HepG2 (cell line): ENCODE measurements at regions not wholly inside any gene's neighbourhood (a gene's known extent, or its start where the extent isn't known, plus 50 kb on each side); places are given as distances from the start of the nearest gene placed in this dataset.

ENCODE experiments used
- ATAC-seq: fragments of 200-7000 bp; cut with Tn5 transposase; 3 replicates; pipeline ENCODE4 v1.9.1; 2020; ENCODE audit warnings: mild to moderate bottlenecking, moderate library complexity
- BruUV-seq: library from RNA; stranded (reverse); fragments of 400-500 nt; replicated peaks from 2 replicates; lab custom pipeline; 2021; lab: Mats Ljungman, UMichigan
- CTCF ChIA-PET: fragments of 300-600 bp; formaldehyde crosslinking; extraction: SDS; loops from one replicate; lab custom pipeline; 2021; ENCODE audit warnings: low total read pairs, inconsistent platforms, low intra/inter-chr PET ratio; lab: Yijun Ruan, JAX
- POLR2A ChIA-PET: fragments of 350-600 bp; sonication (Branson Sonifier 250); formaldehyde crosslinking; loops from one replicate; lab custom pipeline; 2020; ENCODE audit warnings: antibody characterized with exemption, inconsistent platforms; lab: Yijun Ruan, JAX
- DNase-seq: peaks from one replicate; pipeline ENCODE4 v3.0.0-alpha.2; 2015; ENCODE audit warnings: low spot score
- FAIRE-seq: peaks from 3 replicates; lab custom pipeline; 2011; peaks lifted over from hg19 to GRCh38; lab: Jason Lieb, UNC
- H2AFZ ChIP-seq: one replicate; pipeline ENCODE4 v1.6.1; 2011; ENCODE audit warnings: low read length, inconsistent platforms
- H3K27ac ChIP-seq: fragments of 300-600 bp; 3 replicates; pipeline ENCODE4 v1.8.0; 2011; ENCODE audit warnings: mixed run types, mild to moderate bottlenecking, mixed read lengths, low read length, inconsistent platforms; ENCODE audit not compliant: insufficient read depth; ENCODE audit errors: extremely low read length
- H3K27me3 ChIP-seq, 2 experiments: fragments of 200-600 bp in 1 of 2; 2 replicates in 1 of 2; 3 replicates in 1 of 2; pipeline versions ENCODE4 v1.6.0 to v1.8.0; 2011; ENCODE audit warnings: low read length in 2 of 2, mild to moderate bottlenecking in 2 of 2, moderate library complexity in 2 of 2, inconsistent platforms in 1 of 2; ENCODE audit not compliant: insufficient read depth in 2 of 2, control insufficient read depth in 1 of 2
- H3K36me3 ChIP-seq, 2 experiments: fragments of 200-600 bp in 1 of 2; replicated peaks in 1 of 2; 2 replicates in 1 of 2; 3 replicates in 1 of 2; pipeline versions ENCODE4 v1.5.1 to v1.8.0; 2011; ENCODE audit warnings: low read length in 2 of 2, inconsistent platforms in 1 of 2; ENCODE audit not compliant: insufficient read depth in 2 of 2, control insufficient read depth in 1 of 2
- H3K4me1 ChIP-seq: 2 replicates; pipeline ENCODE4 v1.5.1; 2012; ENCODE audit warnings: low read length, inconsistent platforms; ENCODE audit not compliant: insufficient read depth
- H3K4me2 ChIP-seq: 2 replicates; pipeline ENCODE4 v1.6.0; 2011; ENCODE audit warnings: low read depth, low read length, inconsistent platforms
- H3K4me3 ChIP-seq, 3 experiments: fragments of 200-600 bp in 1 of 3; sonication (generic), shearing (Covaris generic) in 1 of 3; replicated peaks in 1 of 3; 2 replicates each; pipeline ENCODE4 v1.5.1; 2011 to 2016; ENCODE audit warnings: low read length in 3 of 3, inconsistent platforms in 2 of 3, low read depth in 2 of 3, mild to moderate bottlenecking in 2 of 3, control low read depth in 1 of 3, mixed read lengths in 1 of 3; ENCODE audit not compliant: insufficient read depth in 1 of 3
- H3K79me2 ChIP-seq: one replicate; pipeline ENCODE4 v1.6.1; 2011; ENCODE audit warnings: low read length, inconsistent platforms; ENCODE audit not compliant: insufficient read depth
- H3K9ac ChIP-seq: 2 replicates; pipeline ENCODE4 v1.6.0; 2011; ENCODE audit warnings: mild to moderate bottlenecking, low read depth, low read length, inconsistent platforms; ENCODE audit not compliant: insufficient read depth
- H3K9me3 ChIP-seq: 2 replicates; pipeline ENCODE4 v1.5.1; 2012; ENCODE audit warnings: mild to moderate bottlenecking, low read length
- H4K20me1 ChIP-seq: 2 replicates; pipeline ENCODE4 v1.6.0; 2011; ENCODE audit warnings: inconsistent platforms, mild to moderate bottlenecking, low read length, moderate library complexity; ENCODE audit not compliant: insufficient read depth
- JUND ChIP-seq: sonication (generic); formaldehyde crosslinking; IDR thresholded peaks from 2 replicates; pipeline ENCODE4 v1.8.0; 2022; ENCODE audit warnings: mild to moderate bottlenecking, missing genetic modification reagents
- KAT7 ChIP-seq: IDR thresholded peaks from 2 replicates; pipeline ENCODE4 v1.6.1; 2018; ENCODE audit warnings: borderline replicate concordance, missing compliant biosample characterization
- KDM5B ChIP-seq: sonication (generic); formaldehyde crosslinking; IDR thresholded peaks from 2 replicates; pipeline ENCODE4 v1.4.0; 2020; ENCODE audit warnings: missing genetic modification reagents, mild to moderate bottlenecking, borderline replicate concordance
- NFKB2 ChIP-seq: sonication (generic); formaldehyde crosslinking; IDR thresholded peaks from 2 replicates; pipeline ENCODE4 v1.4.0; 2020; ENCODE audit warnings: missing genetic modification reagents, borderline replicate concordance
- ZFP37 ChIP-seq: sonication (generic); formaldehyde crosslinking; IDR thresholded peaks from 2 replicates; pipeline ENCODE4 v1.4.0; 2020; ENCODE audit warnings: missing genetic modification reagents, borderline replicate concordance
- ZNF484 ChIP-seq: sonication (generic); formaldehyde crosslinking; IDR thresholded peaks from 2 replicates; pipeline ENCODE4 v1.5.1; 2020; ENCODE audit warnings: mild to moderate bottlenecking, low read depth, missing genetic modification reagents, borderline replicate concordance
- ZNF550 ChIP-seq: sonication (generic); formaldehyde crosslinking; IDR thresholded peaks from 2 replicates; pipeline ENCODE4 v1.4.0; 2020; ENCODE audit warnings: mild to moderate bottlenecking, missing genetic modification reagents, borderline replicate concordance
- WGBS: methylation state at CpG from one replicate; pipeline ENCODE4 v1.1.6; 2017; ENCODE audit warnings: low lambda C conversion rate; 5-methylcytosine and 5-hydroxymethylcytosine counted together
- in situ Hi-C: cut with HindIII; loops from 2 replicates; pipeline ENCODE4 v1.10.0; 2017; ENCODE audit warnings: low pct_unique_long_range_greater_than_20kb; ENCODE audit not compliant: extremely low pct_ligation_motif_present
- intact Hi-C: fragments of 100-400 bp; cut with micrococcal nuclease; formaldehyde crosslinking; loops from one replicate; pipeline ENCODE4 v1.10.0; 2022; ENCODE audit not compliant: unreplicated experiment
- TF ChIP-seq, protein P1 (sequence below): sonication (generic); formaldehyde crosslinking; IDR thresholded peaks from 2 replicates; pipeline ENCODE4 v1.4.0; 2020; ENCODE audit warnings: low read depth, missing genetic modification reagents
- TF ChIP-seq, protein P2 (sequence below): sonication (generic); formaldehyde crosslinking; IDR thresholded peaks from 2 replicates; pipeline ENCODE4 v1.5.1; 2020; ENCODE audit warnings: missing genetic modification reagents, mild to moderate bottlenecking, borderline replicate concordance
- TF ChIP-seq, protein P3 (sequence below): sonication (generic); formaldehyde crosslinking; IDR thresholded peaks from one replicate; pipeline ENCODE4 v1.5.1; 2020; ENCODE audit warnings: mild to moderate bottlenecking, missing genetic modification reagents; ENCODE audit errors: not compliant biosample characterization

DNA sequence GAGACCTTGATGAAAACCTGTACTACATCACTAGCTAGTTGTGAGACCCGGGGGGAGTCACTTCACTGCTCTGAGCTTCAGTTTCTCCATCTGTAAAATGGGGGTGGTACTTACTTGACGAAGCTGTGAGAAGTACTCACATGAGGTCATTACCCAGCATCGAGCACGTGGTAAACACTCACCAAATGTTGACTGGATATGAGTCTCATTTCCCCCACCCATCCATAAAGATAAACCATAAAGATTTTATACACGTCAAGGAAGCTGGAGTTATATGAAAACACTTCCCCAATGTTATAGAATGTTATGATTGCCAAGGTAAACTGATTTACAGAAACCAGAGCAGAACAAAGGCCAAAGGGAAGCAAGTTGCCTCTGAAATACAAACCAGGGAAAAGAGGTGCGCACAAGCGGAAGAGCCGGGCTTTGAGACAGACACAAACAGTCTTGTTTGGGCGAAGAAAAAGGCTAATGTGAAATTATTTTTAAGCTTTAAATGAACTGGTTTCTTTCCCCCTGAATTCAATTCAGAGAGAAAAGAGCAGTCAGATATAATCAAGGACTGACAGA is 536.8 kb downstream of the MED13L start:
- WGBS: 38% methylated on average over 9 of the region's 9 CpGs
- no peak overlapping the region for H3K4me3 ChIP-seq
- ChIA-PET CTCF (no interaction called here), POLR2A (no interaction called here)
- no peak overlapping the region for H3K9ac ChIP-seq
- FAIRE-seq (no peak), DNase-seq (no peak), ATAC-seq (no peak)
- no peak overlapping the region for H2AFZ ChIP-seq
- no peaks in the 10 kb centered on the region for H3K9me3 ChIP-seq
- BruUV-seq: no TSS peak
- H3K36me3 ChIP-seq: no peaks in the 10 kb centered on the region
- no peaks in the 10 kb centered on the region for H3K4me1 ChIP-seq
- no peaks in the 10 kb centered on the region; a peak in 1 of 5 replicates for H3K27me3 ChIP-seq
- no peak overlapping the region for H3K27ac ChIP-seq
- H3K4me2 ChIP-seq: no peak overlapping the region
- intact Hi-C loops (no loop called here), in situ Hi-C loops (no loop called here)
- no peaks in the 10 kb centered on the region for H3K79me2 ChIP-seq
- H4K20me1 ChIP-seq: no peaks in the 10 kb centered on the region
- TF ChIP-seq ZNF484 (CRISPR knock-in tag) (no peak), JUND (CRISPR knock-in tag) (no peak), ZNF550 (CRISPR knock-in tag) (no peak), KAT7 (CRISPR knock-in tag) (no peak), ZFP37 (CRISPR knock-in tag) (no peak), NFKB2 (CRISPR knock-in tag) (no peak), KDM5B (CRISPR knock-in tag) (no peak)
- TF ChIP-seq, protein P1, sequence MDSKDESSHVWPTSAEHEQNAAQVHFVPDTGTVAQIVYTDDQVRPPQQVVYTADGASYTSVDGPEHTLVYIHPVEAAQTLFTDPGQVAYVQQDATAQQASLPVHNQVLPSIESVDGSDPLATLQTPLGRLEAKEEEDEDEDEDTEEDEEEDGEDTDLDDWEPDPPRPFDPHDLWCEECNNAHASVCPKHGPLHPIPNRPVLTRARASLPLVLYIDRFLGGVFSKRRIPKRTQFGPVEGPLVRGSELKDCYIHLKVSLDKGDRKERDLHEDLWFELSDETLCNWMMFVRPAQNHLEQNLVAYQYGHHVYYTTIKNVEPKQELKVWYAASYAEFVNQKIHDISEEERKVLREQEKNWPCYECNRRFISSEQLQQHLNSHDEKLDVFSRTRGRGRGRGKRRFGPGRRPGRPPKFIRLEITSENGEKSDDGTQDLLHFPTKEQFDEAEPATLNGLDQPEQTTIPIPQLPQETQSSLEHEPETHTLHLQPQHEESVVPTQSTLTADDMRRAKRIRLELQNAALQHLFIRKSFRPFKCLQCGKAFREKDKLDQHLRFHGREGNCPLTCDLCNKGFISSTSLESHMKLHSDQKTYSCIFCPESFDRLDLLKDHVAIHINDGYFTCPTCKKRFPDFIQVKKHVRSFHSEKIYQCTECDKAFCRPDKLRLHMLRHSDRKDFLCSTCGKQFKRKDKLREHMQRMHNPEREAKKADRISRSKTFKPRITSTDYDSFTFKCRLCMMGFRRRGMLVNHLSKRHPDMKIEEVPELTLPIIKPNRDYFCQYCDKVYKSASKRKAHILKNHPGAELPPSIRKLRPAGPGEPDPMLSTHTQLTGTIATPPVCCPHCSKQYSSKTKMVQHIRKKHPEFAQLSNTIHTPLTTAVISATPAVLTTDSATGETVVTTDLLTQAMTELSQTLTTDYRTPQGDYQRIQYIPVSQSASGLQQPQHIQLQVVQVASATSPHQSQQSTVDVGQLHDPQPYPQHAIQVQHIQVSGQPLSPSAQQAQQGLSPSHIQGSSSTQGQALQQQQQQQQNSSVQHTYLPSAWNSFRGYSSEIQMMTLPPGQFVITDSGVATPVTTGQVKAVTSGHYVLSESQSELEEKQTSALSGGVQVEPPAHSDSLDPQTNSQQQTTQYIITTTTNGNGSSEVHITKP: no peak
- TF ChIP-seq, protein P2, sequence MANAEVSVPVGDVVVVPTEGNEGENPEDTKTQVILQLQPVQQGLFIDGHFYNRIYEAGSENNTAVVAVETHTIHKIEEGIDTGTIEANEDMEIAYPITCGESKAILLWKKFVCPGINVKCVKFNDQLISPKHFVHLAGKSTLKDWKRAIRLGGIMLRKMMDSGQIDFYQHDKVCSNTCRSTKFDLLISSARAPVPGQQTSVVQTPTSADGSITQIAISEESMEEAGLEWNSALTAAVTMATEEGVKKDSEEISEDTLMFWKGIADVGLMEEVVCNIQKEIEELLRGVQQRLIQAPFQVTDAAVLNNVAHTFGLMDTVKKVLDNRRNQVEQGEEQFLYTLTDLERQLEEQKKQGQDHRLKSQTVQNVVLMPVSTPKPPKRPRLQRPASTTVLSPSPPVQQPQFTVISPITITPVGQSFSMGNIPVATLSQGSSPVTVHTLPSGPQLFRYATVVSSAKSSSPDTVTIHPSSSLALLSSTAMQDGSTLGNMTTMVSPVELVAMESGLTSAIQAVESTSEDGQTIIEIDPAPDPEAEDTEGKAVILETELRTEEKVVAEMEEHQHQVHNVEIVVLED (CRISPR knock-in tag): no peak
- TF ChIP-seq, protein P3, sequence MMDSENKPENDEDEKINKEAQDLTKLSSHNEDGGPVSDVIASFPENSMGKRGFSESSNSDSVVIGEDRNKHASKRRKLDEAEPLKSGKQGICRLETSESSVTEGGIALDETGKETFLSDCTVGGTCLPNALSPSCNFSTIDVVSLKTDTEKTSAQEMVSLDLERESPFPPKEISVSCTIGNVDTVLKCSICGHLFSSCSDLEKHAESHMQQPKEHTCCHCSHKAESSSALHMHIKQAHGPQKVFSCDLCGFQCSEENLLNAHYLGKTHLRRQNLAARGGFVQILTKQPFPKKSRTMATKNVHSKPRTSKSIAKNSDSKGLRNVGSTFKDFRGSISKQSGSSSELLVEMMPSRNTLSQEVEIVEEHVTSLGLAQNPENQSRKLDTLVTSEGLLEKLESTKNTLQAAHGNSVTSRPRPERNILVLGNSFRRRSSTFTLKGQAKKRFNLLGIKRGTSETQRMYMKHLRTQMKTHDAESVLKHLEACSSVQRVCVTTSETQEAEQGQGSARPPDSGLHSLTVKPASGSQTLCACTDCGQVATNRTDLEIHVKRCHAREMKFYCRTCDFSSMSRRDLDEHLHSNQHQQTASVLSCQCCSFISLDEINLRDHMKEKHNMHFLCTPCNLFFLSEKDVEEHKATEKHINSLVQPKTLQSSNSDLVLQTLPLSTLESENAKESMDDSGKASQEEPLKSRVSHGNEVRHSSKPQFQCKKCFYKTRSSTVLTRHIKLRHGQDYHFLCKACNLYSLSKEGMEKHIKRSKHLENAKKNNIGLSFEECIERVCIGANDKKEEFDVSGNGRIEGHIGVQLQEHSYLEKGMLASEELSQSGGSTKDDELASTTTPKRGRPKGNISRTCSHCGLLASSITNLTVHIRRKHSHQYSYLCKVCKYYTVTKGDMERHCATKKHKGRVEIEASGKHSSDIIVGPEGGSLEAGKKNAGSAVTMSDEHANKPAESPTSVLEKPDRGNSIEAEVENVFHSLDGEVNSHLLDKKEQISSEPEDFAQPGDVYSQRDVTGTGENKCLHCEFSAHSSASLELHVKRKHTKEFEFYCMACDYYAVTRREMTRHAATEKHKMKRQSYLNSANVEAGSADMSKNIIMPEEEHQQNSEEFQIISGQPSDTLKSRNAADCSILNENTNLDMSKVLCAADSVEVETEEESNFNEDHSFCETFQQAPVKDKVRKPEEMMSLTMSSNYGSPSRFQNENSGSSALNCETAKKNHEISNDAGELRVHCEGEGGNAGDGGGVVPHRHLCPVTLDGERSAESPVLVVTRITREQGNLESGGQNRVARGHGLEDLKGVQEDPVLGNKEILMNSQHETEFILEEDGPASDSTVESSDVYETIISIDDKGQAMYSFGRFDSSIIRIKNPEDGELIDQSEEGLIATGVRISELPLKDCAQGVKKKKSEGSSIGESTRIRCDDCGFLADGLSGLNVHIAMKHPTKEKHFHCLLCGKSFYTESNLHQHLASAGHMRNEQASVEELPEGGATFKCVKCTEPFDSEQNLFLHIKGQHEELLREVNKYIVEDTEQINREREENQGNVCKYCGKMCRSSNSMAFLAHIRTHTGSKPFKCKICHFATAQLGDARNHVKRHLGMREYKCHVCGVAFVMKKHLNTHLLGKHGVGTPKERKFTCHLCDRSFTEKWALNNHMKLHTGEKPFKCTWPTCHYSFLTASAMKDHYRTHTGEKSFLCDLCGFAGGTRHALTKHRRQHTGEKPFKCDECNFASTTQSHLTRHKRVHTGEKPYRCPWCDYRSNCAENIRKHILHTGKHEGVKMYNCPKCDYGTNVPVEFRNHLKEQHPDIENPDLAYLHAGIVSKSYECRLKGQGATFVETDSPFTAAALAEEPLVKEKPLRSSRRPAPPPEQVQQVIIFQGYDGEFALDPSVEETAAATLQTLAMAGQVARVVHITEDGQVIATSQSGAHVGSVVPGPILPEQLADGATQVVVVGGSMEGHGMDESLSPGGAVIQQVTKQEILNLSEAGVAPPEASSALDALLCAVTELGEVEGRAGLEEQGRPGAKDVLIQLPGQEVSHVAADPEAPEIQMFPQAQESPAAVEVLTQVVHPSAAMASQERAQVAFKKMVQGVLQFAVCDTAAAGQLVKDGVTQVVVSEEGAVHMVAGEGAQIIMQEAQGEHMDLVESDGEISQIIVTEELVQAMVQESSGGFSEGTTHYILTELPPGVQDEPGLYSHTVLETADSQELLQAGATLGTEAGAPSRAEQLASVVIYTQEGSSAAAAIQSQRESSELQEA (CRISPR knock-in tag): no peak
